ENCODE measurements at regions not wholly inside any gene's neighbourhood (a gene's known extent, or its start where the extent isn't known, plus 50 kb on each side); places are given as distances from the start of the nearest gene placed in this dataset.

DNA sequence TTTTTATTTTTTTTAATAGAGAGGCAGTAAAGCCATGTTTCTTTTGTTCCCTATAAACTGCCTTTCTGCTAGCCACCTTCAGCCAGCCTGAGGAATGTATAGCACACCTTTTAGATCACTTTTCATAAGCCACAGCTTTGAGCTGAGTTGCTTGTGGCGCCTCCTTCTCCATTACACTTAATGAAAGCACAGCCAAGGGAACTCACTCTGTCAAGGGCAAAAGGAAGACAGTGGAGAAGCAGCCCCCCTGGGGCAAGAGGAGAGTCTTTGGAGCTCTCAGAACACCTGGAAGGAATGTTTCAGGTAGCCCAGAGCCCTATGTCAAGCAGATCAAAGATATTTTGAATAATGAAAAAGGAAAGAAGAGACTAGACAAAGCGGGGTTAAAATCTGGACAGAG lies 235.1 kb downstream of the CLIC5 start:
- 89 to 94% methylated on average over 2 of the region's 2 CpGs for WGBS, 2 donors
- no peak for TF ChIP-seq POLR2A (IDR thresholded peaks at IDR 0.05)
- TF ChIP-seq, protein P1, sequence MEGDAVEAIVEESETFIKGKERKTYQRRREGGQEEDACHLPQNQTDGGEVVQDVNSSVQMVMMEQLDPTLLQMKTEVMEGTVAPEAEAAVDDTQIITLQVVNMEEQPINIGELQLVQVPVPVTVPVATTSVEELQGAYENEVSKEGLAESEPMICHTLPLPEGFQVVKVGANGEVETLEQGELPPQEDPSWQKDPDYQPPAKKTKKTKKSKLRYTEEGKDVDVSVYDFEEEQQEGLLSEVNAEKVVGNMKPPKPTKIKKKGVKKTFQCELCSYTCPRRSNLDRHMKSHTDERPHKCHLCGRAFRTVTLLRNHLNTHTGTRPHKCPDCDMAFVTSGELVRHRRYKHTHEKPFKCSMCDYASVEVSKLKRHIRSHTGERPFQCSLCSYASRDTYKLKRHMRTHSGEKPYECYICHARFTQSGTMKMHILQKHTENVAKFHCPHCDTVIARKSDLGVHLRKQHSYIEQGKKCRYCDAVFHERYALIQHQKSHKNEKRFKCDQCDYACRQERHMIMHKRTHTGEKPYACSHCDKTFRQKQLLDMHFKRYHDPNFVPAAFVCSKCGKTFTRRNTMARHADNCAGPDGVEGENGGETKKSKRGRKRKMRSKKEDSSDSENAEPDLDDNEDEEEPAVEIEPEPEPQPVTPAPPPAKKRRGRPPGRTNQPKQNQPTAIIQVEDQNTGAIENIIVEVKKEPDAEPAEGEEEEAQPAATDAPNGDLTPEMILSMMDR (IDR thresholded peaks at IDR 0.05): no peak
- DNase-seq (ENCODE audit: low spot score in 2 of 2): no peak
- no peak overlapping the region for H3K4me3 ChIP-seq (ENCODE audit: low read depth, poor library complexity, severe bottlenecking)
- intact Hi-C loops (cut with DNase I; ENCODE audit: low total_unique reads): no loop called here

DNA sequence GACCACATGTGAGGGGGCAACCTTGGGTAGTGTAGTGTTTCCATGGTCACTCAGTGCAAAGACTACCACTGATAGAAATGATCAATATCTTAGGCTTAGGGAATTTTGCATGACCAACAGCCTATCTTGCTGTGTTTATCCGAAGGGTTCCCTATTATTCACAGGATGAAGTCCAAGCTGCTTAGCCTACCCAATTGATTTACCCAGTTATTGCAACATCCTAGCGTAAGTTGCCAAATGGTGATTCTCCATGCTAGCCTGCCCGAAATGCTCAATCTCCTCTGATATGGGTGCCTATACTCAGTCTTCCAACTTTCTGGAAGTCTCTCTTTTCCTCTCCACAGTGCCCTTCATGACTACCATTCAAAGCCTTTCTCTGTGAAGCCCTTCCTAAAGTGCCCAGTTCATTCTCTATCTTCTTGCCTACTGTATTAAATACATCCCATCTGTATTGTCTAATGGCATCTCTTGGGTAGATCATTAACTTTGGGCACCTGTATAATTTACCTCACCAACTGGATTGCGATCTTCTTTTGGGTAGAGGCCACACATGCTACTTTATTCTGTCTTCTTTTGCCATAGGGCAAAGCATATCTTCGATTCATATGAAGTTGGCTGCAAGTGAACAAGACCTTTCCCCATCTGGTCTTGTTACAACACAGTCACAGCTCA lies 240.5 kb downstream of the CLIC5 start:
- intact Hi-C loops (cut with DNase I; ENCODE audit: low total_unique reads): no loop called here
- WGBS, 2 donors: 85 to 87% methylated on average over 5 of the region's 5 CpGs
- TF ChIP-seq, protein P1 (IDR thresholded peaks at IDR 0.05): no peak
- TF ChIP-seq POLR2A (IDR thresholded peaks at IDR 0.05): no peak
- DNase-seq (ENCODE audit: low spot score in 2 of 2): no peak
- no peak overlapping the region for H3K4me3 ChIP-seq (ENCODE audit: low read depth, poor library complexity, severe bottlenecking)

DNA sequence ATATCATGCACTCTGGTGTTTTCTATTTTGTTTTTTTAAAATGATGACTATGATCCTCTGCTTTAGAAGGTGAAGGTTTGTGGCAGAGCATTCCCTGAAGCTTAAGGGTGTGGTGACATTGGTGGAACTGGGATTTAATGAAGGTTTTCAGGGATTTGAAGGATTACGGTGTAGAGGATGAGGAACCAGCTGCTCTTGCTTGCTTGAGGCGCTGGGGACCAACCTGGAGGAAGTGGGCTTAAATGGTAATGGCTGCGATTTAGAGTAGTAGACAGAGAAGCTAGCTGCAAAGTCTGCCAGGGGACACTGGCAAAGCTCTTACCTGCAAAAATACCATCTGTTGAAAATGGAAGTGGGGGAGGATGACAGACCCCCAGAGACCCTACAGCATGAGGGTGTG lies 241.8 kb downstream of the CLIC5 start:
- no peak overlapping the region for H3K4me3 ChIP-seq (ENCODE audit: low read depth, poor library complexity, severe bottlenecking)
- WGBS, 2 donors: 73 to 92% methylated on average over 3 of the region's 3 CpGs
- intact Hi-C loops (cut with DNase I; ENCODE audit: low total_unique reads): no loop called here
- TF ChIP-seq POLR2A (IDR thresholded peaks at IDR 0.05): no peak
- TF ChIP-seq, protein P1 (IDR thresholded peaks at IDR 0.05): no peak
- DNase-seq (ENCODE audit: low spot score in 2 of 2): no peak

DNA sequence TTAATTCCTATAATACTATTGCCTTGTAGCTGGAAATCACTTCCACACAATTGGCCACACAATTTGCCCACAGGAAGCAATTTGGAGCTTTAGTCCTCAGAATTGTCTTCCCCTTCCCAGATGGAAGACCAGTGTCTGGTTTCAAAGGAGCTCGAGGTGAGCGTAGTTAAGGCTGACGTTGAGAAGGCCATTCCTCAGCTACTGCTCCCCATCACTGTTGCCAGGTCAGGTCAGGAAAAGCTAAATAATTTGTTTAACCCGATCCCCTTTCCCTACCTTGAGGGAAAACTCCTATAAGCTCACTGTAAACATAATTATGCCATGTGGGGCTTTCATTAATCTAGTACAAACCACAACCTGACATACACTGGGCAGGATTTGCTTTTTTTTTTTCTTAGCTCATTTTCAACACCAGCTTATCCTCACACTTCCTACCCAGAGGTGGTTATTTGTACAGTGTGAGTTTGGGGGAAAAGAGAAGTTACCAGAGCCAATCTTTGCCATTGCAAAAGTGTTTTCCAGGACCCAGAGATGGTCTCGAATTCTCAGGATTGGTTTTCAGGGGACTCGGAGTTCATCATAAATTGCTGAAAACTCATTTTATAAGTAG lies 242.7 kb downstream of the CLIC5 start:
- WGBS, 2 donors: 79 to 80% methylated on average over 6 of the region's 6 CpGs
- TF ChIP-seq, protein P1 (IDR thresholded peaks at IDR 0.05): no peak
- no peak for TF ChIP-seq POLR2A (IDR thresholded peaks at IDR 0.05)
- DNase-seq (ENCODE audit: low spot score in 2 of 2): no peak
- no peak overlapping the region for H3K4me3 ChIP-seq (ENCODE audit: low read depth, poor library complexity, severe bottlenecking)
- intact Hi-C loops (cut with DNase I; ENCODE audit: low total_unique reads): no loop called here

DNA sequence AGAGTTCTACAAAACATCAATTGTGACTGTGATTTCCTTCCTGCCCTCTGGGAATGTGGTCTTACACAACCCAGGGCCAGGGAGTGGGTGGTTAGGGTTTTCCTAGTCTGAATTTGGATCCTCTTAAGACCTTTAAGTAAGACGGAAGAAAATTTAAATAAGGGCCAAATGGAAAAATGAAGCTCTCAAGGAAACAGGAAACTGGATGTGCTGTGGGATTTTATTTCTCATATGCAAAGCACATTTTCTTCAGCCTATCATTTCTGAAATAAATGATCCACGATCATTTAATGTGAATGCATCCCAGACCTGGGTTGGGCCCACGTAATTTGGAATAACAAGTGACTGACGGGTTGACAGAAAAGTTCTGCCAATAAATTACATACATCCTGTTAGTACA lies 243.6 kb downstream of the CLIC5 start:
- TF ChIP-seq, protein P1 (IDR thresholded peaks at IDR 0.05): no peak
- TF ChIP-seq POLR2A (IDR thresholded peaks at IDR 0.05): no peak
- intact Hi-C loops (cut with DNase I; ENCODE audit: low total_unique reads): no loop called here
- H3K4me3 ChIP-seq (ENCODE audit: low read depth, poor library complexity, severe bottlenecking): no peak overlapping the region
- no peak for DNase-seq (ENCODE audit: low spot score in 2 of 2)
- 46 to 58% methylated on average over 4 of the region's 4 CpGs for WGBS, 2 donors

DNA sequence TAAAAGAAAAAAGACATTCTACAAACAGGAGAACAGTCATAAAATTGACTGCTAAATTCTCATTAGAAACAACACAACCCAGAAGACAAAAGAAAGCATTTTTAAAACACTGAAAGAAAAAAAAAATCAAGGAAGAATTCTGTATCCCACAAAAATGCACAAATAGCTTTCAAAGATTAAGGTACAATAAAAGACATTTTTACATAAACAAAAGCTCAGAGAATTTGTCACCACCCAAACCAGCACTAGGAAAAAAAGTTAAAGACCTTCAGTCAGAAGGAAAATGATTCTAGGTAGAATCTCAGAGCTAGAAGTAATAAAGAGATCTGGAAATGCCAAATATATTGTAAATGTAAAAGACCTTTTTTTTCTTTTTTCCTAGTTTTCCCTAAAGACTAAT lies 252.4 kb downstream of the CLIC5 start:
- intact Hi-C loops (cut with DNase I; ENCODE audit: low total_unique reads): no loop called here
- no peak overlapping the region for H3K4me3 ChIP-seq (ENCODE audit: low read depth, poor library complexity, severe bottlenecking)
- TF ChIP-seq, protein P1 (IDR thresholded peaks at IDR 0.05): no peak
- no peak for TF ChIP-seq POLR2A (IDR thresholded peaks at IDR 0.05)
- no peak for DNase-seq (ENCODE audit: low spot score in 2 of 2)

Data from lower leg skin (tissue), 4 donors.